OCI-LY1 (cell line): ENCODE measurements at regions not wholly inside any gene's neighbourhood (a gene's known extent, or its start where the extent isn't known, plus 50 kb on each side); places are given as distances from the start of the nearest gene placed in this dataset.

Experiments
- H2AFZ ChIP-seq: fragments of 200-600 bp; sonication (generic), shearing (Covaris generic); 2 replicates; pipeline ENCODE4 v1.6.0; 2014; ENCODE audit warnings: antibody characterized with exemption, mild to moderate bottlenecking, low read length
- H3F3A ChIP-seq: fragments of 200-600 bp; sonication (generic), shearing (Covaris generic); 2 replicates; pipeline ENCODE4 v1.6.0; 2014; ENCODE audit warnings: mild to moderate bottlenecking, antibody characterized with exemption, low read length, moderate library complexity; ENCODE audit not compliant: insufficient read depth
- H3K27ac ChIP-seq: fragments of 200-600 bp; sonication (generic); 2 replicates; pipeline ENCODE4 v1.5.1; 2014; ENCODE audit warnings: low read length, mixed run types, mild to moderate bottlenecking, low read depth; ENCODE audit not compliant: poor library complexity, severe bottlenecking
- H3K27me3 ChIP-seq: fragments of 200-600 bp; sonication (generic); 2 replicates; pipeline ENCODE4 v1.6.0; 2014; ENCODE audit warnings: antibody characterized with exemption, mild to moderate bottlenecking, low read length, moderate library complexity; ENCODE audit not compliant: insufficient read depth
- H3K36me3 ChIP-seq: fragments of 200-600 bp; sonication (generic); 2 replicates; pipeline ENCODE4 v1.6.1; 2014; ENCODE audit warnings: mild to moderate bottlenecking, antibody characterized with exemption, low read length, moderate library complexity, mixed read lengths; ENCODE audit not compliant: insufficient read depth
- H3K4me1 ChIP-seq: fragments of 200-600 bp; sonication (generic); 2 replicates; pipeline ENCODE4 v1.5.1; 2014; ENCODE audit warnings: mild to moderate bottlenecking, low read length, moderate library complexity; ENCODE audit not compliant: insufficient read depth, severe bottlenecking
- H3K4me2 ChIP-seq: fragments of 200-600 bp; sonication (generic), shearing (Covaris generic); 2 replicates; pipeline ENCODE4 v1.6.1; 2014; ENCODE audit warnings: low read length
- H3K4me3 ChIP-seq: fragments of 200-600 bp; sonication (generic); 2 replicates; pipeline ENCODE4 v1.5.1; 2014; ENCODE audit warnings: low read length, low read depth, mild to moderate bottlenecking, mixed read lengths; ENCODE audit not compliant: poor library complexity, severe bottlenecking
- H3K79me2 ChIP-seq: fragments of 200-600 bp; shearing (Covaris generic); 2 replicates; pipeline ENCODE4 v1.6.1; 2016; ENCODE audit warnings: mixed run types, low read length, mixed read lengths; ENCODE audit not compliant: insufficient read depth
- H3K9ac ChIP-seq: fragments of 200-600 bp; sonication (generic), shearing (Covaris generic); 2 replicates; pipeline ENCODE4 v1.6.1; 2014; ENCODE audit warnings: mild to moderate bottlenecking, low read length, mixed read lengths
- H3K9me2 ChIP-seq: fragments of 200-600 bp; sonication (generic), shearing (Covaris generic); 2 replicates; pipeline ENCODE4 v1.6.1; 2014; ENCODE audit warnings: low read depth, mild to moderate bottlenecking, low read length, mixed read lengths
- H3K9me3 ChIP-seq: fragments of 200-600 bp; shearing (Covaris generic); 2 replicates; pipeline ENCODE4 v1.6.1; 2014; ENCODE audit warnings: low read length, mixed read lengths
- H4K20me1 ChIP-seq: fragments of 200-600 bp; sonication (generic), shearing (Covaris generic); 2 replicates; pipeline ENCODE4 v1.6.0; 2016; ENCODE audit warnings: mild to moderate bottlenecking, low read length; ENCODE audit not compliant: insufficient read depth
- CTCF ChIP-seq: fragments of 200-600 bp; sonication (generic), shearing (Covaris generic); IDR thresholded peaks from 2 replicates; pipeline ENCODE4 v1.5.1; 2017; ENCODE audit warnings: mild to moderate bottlenecking, antibody characterized with exemption, low read length, moderate library complexity, mixed read lengths
- EZH2 ChIP-seq: fragments of 200-600 bp; sonication (generic), shearing (Covaris generic); IDR thresholded peaks from 2 replicates; pipeline ENCODE4 v1.8.0; 2017; ENCODE audit warnings: borderline replicate concordance, mixed run types, mild to moderate bottlenecking, antibody characterized with exemption, low read length, moderate library complexity, mixed read lengths

DNA sequence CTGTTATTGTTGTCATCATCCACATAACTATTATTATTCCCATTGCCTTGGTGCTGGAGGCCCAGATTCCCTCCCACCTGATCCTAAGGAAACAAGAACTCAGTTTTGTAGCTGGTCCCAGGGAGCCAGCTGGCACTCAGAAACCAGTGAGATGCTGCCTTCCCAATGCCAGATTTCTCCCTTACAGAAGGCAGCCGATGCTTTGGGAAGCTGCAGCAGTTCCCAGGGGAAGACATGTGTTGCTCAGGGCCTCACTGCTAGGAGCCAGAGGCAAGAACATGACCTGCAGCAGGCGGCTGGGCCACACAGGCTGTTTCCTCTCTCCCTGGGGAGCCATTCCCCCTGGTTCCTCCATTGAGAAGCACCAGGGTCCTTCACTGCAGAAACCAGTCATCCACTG is 59.9 kb upstream of the GRIN2A start:
- H3K79me2 ChIP-seq = no peaks in the 10 kb centered on the region
- H3K36me3 ChIP-seq = no peaks in the 10 kb centered on the region
- peaks cover 6% of the 10 kb centered on the region for H3K4me1 ChIP-seq
- H3F3A ChIP-seq = no peaks in the 10 kb centered on the region
- H3K4me2 ChIP-seq = no peak overlapping the region
- H3K9me3 ChIP-seq = no peaks in the 10 kb centered on the region
- H4K20me1 ChIP-seq = no peaks in the 10 kb centered on the region
- H3K9me2 ChIP-seq = no peaks in the 10 kb centered on the region
- H3K4me3 ChIP-seq = no peak overlapping the region
- no peak overlapping the region for H3K9ac ChIP-seq
- H3K27ac ChIP-seq = no peak overlapping the region
- no peak overlapping the region for H2AFZ ChIP-seq
- H3K27me3 ChIP-seq = no peaks in the 10 kb centered on the region
- TF ChIP-seq CTCF (no peak), EZH2 (no peak)

DNA sequence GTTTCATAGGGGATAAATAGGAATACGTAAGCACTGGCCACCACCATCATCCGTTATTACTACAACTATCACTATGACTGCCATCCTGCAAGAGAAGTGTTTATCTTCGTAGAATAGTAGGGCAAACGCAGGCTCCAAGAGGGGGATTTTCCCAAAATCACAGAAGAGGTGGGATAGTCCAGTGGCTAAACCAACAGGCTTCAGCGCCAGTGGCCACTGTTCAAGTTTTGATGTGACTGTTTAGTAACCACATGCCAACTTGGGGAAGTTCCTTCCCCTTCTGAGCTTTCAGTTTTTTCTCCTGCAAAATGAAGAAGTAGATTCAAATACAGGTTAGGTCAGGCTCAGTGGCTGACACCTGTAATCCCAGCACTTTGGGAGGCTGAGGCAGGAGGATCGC is 60.7 kb upstream of the GRIN2A start:
- no peak overlapping the region for H3K4me2 ChIP-seq
- H3K27me3 ChIP-seq = no peaks in the 10 kb centered on the region
- no peaks in the 10 kb centered on the region for H3K36me3 ChIP-seq
- H3K4me3 ChIP-seq = no peak overlapping the region
- H2AFZ ChIP-seq = no peak overlapping the region
- H3K79me2 ChIP-seq = no peaks in the 10 kb centered on the region
- no peaks in the 10 kb centered on the region for H3K9me2 ChIP-seq
- H3K9ac ChIP-seq = no peak overlapping the region
- H3K4me1 ChIP-seq = peaks cover 6% of the 10 kb centered on the region
- no peak overlapping the region for H3K27ac ChIP-seq
- no peaks in the 10 kb centered on the region for H4K20me1 ChIP-seq
- H3K9me3 ChIP-seq = no peaks in the 10 kb centered on the region
- H3F3A ChIP-seq = no peaks in the 10 kb centered on the region
- no peak for TF ChIP-seq CTCF
- TF ChIP-seq EZH2 = no peak

DNA sequence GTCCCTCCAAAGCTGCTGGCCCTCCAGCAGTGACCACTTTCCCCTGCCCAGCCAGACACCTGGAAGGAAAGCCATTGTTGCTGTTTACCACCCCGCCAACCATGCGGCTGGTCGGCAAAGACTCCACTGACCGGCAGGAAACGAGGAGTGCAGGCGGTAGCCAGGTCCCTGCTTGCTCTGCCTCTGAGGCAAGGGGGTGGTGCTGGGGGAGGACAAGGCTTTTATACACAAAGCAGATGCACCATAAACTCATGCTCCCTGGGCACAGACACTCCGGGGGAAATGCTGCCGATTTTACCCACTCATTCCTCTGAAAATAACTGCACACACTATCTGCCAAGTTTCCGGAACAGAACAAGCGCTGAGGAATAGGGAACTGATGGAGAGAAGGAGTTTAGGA is 62.8 kb upstream of the GRIN2A start:
- Histone ChIP-seq H3K9me2 (no peaks in the 10 kb centered on the region), H3K79me2 (no peaks in the 10 kb centered on the region), H4K20me1 (no peaks in the 10 kb centered on the region), H3K36me3 (no peaks in the 10 kb centered on the region), H3K4me1 (peaks cover 6% of the 10 kb centered on the region), H3F3A (no peaks in the 10 kb centered on the region), H3K4me2 (no peak overlapping the region), H3K4me3 (no peak overlapping the region), H3K9ac (no peak overlapping the region), H3K27me3 (no peaks in the 10 kb centered on the region), H3K27ac (no peak overlapping the region), H3K9me3 (no peaks in the 10 kb centered on the region), H2AFZ (no peak overlapping the region)
- TF ChIP-seq CTCF = no peak
- no peak for TF ChIP-seq EZH2
